ENCODE measurements at regions not wholly inside any gene's neighbourhood (a gene's known extent, or its start where the extent isn't known, plus 50 kb on each side); places are given as distances from the start of the nearest gene placed in this dataset.

DNA sequence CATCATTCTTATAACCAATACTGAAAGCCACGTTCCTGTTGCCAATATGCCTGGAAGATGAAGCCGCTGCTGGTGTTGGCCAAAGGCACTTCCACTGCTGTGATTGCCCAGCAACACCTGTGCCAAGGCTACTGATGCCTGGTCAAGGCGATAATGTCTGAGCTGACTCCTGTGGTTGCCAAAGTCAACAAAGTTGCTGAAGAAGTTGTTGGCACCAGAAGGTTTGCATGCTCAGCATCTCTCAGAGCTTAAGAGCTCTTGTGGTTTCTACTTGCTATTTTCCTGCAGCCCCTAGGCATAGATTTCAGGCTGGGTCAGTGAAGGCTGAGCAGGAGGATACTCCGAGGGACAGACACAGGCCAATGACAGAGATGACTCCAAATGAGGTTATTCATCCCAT, 63.4 kb upstream of the RAB3GAP2 start:
- no peaks in the 10 kb centered on the region for H3K27me3 Mint-ChIP-seq
- POLR2A ChIA-PET = no interaction called here
- no peak for DNase-seq
- no peaks in the 10 kb centered on the region for H3K36me3 Mint-ChIP-seq (ENCODE audit: low read depth)
- no peak overlapping the region for H3K27ac Mint-ChIP-seq
- H3K4me3 Mint-ChIP-seq = no peak overlapping the region
- CTCF ChIA-PET = no interaction called here
- no peaks in the 10 kb centered on the region for H3K4me1 Mint-ChIP-seq
- H3K9me3 Mint-ChIP-seq = no peaks in the 10 kb centered on the region

DNA sequence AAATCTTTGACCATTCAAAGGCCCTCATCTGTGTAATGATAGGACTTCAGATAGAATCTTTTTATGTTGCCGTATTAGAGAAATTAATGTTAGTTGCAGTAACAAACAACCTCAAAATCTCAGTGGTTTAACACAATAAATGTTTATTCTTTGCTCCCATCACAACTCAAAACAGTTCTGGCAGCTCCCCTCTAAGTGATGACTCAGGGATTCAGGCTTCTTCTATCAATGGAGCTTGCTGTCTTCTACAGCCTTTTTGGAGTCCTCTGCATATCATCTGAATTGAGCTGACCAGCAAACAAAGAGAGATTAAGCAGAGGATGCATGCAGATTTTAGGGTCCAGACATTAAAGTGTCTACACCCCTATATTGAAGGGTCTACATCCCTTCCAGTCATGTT, 59.1 kb upstream of the RAB3GAP2 start:
- ChIA-PET POLR2A (no interaction called here), CTCF (no interaction called here)
- DNase-seq = no peak
- Mint-ChIP-seq H3K36me3 (ENCODE audit: low read depth) (no peaks in the 10 kb centered on the region), H3K27ac (no peak overlapping the region), H3K27me3 (no peaks in the 10 kb centered on the region), H3K4me3 (no peak overlapping the region), H3K4me1 (no peaks in the 10 kb centered on the region), H3K9me3 (no peaks in the 10 kb centered on the region)

DNA sequence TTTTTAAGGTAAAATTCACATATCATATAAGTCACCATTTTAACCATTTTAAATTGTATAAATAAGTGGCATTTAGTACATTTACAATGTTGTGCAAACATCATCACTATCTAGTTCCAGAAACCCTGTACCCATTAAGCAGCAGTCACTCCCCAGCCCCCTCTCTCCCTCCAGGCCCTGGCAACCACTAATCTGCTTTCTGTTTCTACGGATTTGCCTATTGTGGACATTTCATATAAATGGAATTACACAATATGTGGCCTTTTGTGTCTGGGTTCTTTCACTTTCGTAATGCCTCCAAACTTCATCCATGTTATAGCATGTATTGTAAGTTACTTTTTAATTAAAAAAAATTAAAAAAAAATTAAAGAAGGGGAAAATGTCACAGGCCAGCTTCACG, 58.0 kb upstream of the RAB3GAP2 start:
- Mint-ChIP-seq H3K4me3 (no peak overlapping the region), H3K4me1 (no peaks in the 10 kb centered on the region), H3K27ac (no peak overlapping the region), H3K27me3 (no peaks in the 10 kb centered on the region), H3K9me3 (no peaks in the 10 kb centered on the region), H3K36me3 (ENCODE audit: low read depth) (no peaks in the 10 kb centered on the region)
- ChIA-PET CTCF (no interaction called here), POLR2A (no interaction called here)
- DNase-seq = no peak

DNA sequence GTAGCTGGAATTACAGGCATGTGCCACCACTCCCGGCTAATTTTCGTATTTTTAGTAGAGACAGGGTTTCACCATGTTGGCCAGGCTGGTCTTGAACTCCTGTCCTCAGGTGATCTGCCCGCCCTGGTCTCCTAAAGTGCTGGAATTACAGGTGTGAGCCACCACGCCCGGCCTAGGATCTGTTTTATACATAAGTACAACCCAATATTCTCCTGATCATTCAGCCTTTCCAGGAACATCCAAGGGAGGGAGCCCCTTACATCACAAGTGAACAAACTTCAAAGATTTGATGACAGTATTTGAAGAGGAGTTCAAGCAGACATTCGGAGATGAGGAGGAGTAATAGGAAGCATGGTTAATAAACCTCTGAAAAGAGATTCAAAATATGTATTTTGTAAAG, 54.9 kb upstream of the RAB3GAP2 start:
- no peaks in the 10 kb centered on the region for H3K9me3 Mint-ChIP-seq
- POLR2A ChIA-PET = no interaction called here
- CTCF ChIA-PET = no interaction called here
- H3K4me3 Mint-ChIP-seq = no peak overlapping the region
- DNase-seq = no peak
- H3K4me1 Mint-ChIP-seq = no peaks in the 10 kb centered on the region
- no peak overlapping the region for H3K27ac Mint-ChIP-seq
- no peaks in the 10 kb centered on the region for H3K36me3 Mint-ChIP-seq (ENCODE audit: low read depth)
- H3K27me3 Mint-ChIP-seq = no peaks in the 10 kb centered on the region

DNA sequence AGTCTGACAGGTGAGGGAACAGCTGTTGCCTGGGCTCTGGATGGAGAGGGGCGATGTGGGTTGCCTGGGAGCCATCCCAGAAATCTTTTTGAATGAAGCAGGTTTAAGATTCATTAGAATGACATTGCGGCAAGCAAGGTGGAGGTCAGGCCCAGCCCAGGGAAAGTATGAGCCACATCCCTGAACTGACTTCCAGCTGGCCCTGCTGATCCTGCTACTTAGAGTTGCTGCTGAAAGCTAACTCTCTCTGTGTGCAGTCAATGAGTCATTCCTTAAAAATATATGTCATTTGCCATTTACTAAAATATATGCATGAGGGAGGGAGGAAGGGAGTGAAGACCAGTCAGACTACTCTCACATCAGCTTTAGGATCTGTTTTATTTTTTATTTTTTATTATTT, 54.3 kb upstream of the RAB3GAP2 start:
- Mint-ChIP-seq H3K4me1 (no peaks in the 10 kb centered on the region), H3K27ac (no peak overlapping the region), H3K4me3 (no peak overlapping the region), H3K36me3 (ENCODE audit: low read depth) (no peaks in the 10 kb centered on the region), H3K27me3 (no peaks in the 10 kb centered on the region), H3K9me3 (no peaks in the 10 kb centered on the region)
- no peak for DNase-seq
- POLR2A ChIA-PET = no interaction called here
- CTCF ChIA-PET = no interaction called here

DNA sequence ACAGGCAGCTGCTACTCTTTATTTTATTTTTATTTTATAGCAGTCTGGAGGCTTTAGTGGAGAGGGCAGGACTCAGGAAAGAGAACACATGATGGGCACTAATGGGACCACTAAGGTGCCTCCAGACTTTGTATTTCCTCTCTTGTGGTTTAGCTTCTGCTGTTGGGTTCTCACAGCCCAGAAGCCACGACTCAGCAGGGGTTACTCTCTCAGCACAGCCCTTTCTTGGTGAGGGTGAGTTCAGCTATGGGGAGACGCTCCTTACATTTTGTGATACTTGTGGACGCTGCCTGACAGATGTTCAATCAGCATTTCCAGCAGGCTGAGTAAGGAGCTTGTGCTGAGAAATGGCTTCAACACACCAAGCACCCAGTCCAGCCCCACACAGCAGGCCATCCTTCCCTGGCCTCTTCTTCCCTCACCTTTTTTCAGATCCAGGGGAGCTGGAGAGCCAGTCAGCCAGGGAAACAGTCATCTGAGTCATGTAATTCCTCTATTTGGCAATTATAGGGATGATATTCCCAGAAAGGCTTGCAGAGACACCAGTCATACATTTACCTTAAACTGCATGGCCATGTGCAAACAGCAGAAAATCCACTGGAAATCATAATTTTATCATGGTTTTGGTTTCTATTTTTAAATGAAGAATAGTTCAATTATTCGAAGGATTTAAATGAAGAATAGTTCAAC, 53.2 kb upstream of the RAB3GAP2 start:
- Mint-ChIP-seq H3K36me3 (ENCODE audit: low read depth) (no peaks in the 10 kb centered on the region), H3K9me3 (no peaks in the 10 kb centered on the region), H3K27me3 (no peaks in the 10 kb centered on the region), H3K4me1 (no peaks in the 10 kb centered on the region), H3K4me3 (no peak overlapping the region), H3K27ac (no peak overlapping the region)
- ChIA-PET CTCF (no interaction called here), POLR2A (no interaction called here)
- DNase-seq = no peak

DNA sequence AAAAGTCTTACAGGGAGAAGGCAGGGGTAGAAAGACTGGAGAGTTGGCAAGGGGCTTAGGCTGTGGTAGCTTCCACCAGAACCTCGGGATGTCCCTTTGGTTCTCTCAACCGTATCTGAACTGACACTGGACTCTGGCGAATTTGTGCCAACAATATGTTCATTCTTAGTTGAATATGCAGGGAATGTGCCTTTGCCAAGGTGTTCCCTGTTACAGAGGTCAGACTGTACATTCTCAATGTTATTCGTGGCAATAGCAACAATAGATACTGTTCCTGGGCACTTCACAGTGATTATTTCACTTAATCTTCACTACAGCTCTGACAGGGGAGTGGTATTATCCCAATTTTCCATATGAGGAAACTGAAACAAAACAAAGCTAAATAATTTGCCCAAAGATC, 51.5 kb upstream of the RAB3GAP2 start:
- H3K27me3 Mint-ChIP-seq = no peaks in the 10 kb centered on the region
- ChIA-PET POLR2A (no interaction called here), CTCF (no interaction called here)
- H3K9me3 Mint-ChIP-seq = no peaks in the 10 kb centered on the region
- no peak for DNase-seq
- H3K4me1 Mint-ChIP-seq = no peaks in the 10 kb centered on the region
- no peak overlapping the region for H3K27ac Mint-ChIP-seq
- no peaks in the 10 kb centered on the region for H3K36me3 Mint-ChIP-seq (ENCODE audit: low read depth)
- no peak overlapping the region for H3K4me3 Mint-ChIP-seq

DNA sequence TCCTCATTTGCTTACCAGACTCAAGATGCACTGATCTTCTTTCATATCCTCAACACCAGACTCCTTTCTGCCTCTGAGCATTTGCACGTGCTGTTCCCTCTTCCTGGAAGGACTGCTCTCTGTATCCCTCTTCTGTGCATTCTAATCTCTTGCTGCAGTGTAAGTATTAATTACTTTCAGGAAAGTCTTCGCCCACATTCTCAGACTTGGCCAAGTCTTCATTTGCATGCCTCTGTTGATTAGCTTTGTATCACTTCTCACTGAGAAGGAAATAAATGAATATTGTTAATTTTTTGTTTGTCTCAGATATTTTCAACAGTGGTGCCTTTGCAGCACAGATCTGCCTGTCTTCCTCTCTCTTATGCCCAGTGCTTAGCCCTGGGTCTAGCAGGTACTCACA, 50.3 kb upstream of the RAB3GAP2 start:
- no peak for DNase-seq
- H3K4me1 Mint-ChIP-seq = no peaks in the 10 kb centered on the region
- H3K4me3 Mint-ChIP-seq = no peak overlapping the region
- no peaks in the 10 kb centered on the region for H3K36me3 Mint-ChIP-seq (ENCODE audit: low read depth)
- no peaks in the 10 kb centered on the region for H3K27me3 Mint-ChIP-seq
- ChIA-PET CTCF (no interaction called here), POLR2A (no interaction called here)
- no peaks in the 10 kb centered on the region for H3K9me3 Mint-ChIP-seq
- no peak overlapping the region for H3K27ac Mint-ChIP-seq

Measured in activated CD4-positive, alpha-beta memory T cell treated with anti-CD3 and anti-CD28 coated beads, Interleukin-2, amount 10 ng/mL, durations not matched to agents 7 days and 5 days (primary cell).